Retina (tissue), 1 donor: ENCODE measurements at regions not wholly inside any gene's neighbourhood (a gene's known extent, or its start where the extent isn't known, plus 50 kb on each side); places are given as distances from the start of the nearest gene placed in this dataset.

Experiments used
- DNase-seq: peaks from one replicate; pipeline ENCODE4 v3.0.0-alpha.2; 2016

- no peak for DNase-seq
These were observed 521.5 kb downstream of the PDCD6IP start for GRCh38 chr3:34319881-34320280.

DNA sequence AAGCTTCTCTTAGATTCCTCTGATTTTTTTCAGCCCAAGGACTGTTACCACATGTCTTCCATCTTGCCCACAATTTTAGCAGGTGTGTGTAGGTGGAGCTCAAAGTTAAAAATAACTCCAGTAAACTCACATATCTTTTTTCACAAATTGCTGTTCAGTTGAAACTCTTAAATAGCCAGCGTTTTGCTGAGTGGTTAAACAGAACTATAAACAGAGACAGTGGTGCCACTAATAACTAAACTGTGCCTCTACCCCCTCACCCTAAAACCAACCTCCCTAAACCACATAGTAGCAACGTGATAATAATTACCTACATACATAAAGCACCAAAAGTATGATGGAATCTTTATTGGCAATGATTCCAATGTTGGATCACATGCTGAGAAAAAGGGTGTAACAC, 525.1 kb downstream of the PDCD6IP start:
- DNase-seq = no peak

- DNase-seq = no peak
These were observed 548.2 kb downstream of the PDCD6IP start for GRCh38 chr3:34346656-34347055.

DNA sequence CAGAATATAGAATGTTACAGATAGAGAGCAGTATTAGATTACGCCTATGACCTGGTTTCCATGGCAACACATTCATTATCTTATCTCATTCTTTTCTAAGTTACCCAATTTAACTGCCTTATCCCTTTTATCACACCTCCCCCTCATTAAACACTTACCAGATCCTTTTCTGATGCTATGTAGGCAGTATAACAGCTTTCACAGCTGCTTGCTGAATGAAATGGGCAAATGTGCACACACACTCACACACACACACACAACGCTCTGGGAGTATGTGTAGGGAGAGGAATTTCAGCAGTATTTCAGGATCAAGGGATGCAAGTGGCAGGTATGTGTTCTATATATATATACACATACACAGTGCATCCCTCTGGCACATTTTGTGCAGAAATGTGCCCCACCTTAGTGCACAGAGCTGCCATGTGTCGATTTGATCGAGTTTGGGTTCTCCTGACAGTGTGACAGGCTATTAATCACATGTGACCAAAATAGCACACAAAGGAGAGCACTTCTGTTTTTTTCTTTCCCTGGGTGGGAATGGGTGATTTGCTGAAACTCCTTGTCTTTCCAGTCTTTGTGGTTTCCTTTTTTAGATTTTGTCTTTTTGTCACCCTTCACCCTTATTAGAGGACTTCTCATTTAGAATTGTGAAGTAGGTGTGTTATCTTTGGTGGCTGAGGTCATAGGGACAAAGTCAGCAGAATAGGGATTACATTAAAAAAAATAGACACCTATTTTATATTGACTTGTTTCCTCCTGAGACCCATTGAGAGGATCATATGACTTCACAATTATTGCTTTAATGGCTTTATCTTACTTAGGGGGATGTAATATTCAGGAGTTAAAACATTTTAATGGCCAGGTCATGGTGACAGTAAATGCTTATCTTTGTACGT, 553.7 kb downstream of the PDCD6IP start:
- DNase-seq = no peak

- no peak for DNase-seq
These were observed 554.4 kb downstream of the PDCD6IP start for GRCh38 chr3:34352778-34353331.

DNA sequence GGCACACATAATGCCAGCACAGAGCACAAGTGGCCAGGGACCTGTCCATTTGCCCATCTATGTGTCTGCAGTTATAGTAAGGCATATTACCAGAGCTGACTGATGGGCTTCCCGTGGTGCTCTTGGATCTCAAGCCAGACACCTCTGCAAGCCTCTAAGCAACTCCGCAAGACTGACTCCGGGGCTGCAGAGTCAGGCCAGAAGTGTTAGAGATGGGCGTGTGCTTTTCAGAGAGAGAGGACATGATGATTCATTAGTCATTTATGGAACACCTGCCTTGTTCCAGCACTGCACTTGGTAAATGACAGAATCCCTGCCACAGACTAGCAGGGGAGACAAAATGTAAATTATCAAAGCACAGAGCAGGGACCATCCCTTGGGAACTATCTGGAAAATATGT, 559.0 kb downstream of the PDCD6IP start:
- no peak for DNase-seq

GRCh38 chr3:34359064-34359463, 560.6 kb downstream of the PDCD6IP start:
- no peak for DNase-seq

DNA sequence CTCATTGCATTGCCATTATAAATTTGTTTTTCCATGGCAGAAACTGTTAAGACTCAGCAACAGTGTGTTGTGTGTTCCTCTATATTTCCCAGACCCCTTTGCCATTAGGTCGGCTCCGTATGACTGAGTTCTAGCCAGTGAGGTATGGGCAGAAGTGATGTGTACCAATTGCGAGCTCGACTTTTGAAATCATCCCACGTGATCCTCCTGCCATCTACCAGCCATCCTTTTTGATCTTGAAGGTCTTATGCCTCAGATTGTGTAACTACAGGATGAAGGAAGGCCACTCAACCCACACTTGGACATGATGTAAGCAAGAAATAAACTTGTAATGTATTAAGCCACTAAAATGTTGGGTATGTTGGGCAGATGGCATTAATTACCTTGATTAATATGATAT, 562.3 kb downstream of the PDCD6IP start:
- DNase-seq = no peak

DNA sequence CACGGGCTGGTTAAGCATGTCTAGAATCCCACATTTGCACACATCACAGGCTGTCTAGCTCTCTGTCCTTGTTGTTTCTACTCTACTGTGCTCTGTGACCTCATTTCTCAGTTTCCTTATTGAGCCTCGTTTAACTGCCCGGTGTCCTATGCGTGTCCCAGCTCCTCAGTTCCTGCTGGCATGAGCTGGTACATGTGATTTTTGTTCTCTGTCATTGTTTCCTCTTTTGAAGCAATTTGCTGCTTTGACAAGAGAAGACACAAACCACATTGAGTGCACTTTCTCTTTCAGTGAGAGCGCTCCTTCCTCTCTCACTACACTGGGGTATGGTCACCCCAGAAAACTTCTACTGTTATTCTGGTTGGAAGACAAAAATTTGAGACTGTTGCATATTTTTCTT, 563.5 kb downstream of the PDCD6IP start:
- no peak for DNase-seq

DNA sequence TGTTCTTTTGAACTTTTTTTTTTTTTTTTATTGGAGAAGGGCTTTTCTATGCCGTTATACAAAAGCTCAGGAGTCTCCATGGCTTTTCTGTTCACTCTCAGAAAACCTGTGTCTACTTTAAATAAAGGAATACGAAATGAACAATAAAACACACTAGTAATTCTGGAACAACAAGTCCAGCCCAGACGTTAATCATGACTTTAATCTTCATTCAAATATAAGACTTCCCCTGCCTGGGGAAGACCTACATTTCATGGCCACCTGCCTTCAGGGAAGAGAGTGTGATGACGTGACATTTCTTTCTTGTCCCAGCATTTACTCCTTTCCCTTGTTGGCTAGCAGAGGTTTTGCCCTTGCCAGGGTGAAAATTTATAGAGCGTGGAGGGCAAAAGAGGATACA, 564.5 kb downstream of the PDCD6IP start:
- no peak for DNase-seq

- no peak for DNase-seq
These were observed 565.5 kb downstream of the PDCD6IP start for GRCh38 chr3:34363881-34364280.

GRCh38 chr3:34364335-34364734, 565.9 kb downstream of the PDCD6IP start:
- DNase-seq = no peak

GRCh38 chr3:34365231-34365630, 566.8 kb downstream of the PDCD6IP start:
- no peak for DNase-seq

DNA sequence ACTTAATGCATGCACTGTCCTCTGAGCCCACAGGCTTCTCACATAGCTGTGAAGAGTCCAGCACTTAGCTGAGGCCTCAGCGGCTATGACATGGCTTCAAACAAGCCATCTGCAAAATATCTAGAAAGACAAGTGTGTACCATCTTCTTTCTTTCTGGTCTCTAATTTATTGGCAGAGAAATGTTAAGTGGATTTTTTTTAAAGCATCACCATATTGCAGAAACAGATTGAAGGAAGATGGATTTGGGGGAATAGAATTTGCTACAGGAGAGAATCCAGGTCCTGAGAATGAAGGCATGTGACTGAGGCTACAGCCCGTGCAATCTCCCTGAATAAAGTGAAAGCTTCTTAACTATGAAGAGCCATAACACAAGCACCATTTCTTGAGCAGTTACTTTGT, 567.3 kb downstream of the PDCD6IP start:
- DNase-seq = no peak

GRCh38 chr3:34367521-34367920, 569.1 kb downstream of the PDCD6IP start:
- DNase-seq = no peak

GRCh38 chr3:34374521-34374920, 576.1 kb downstream of the PDCD6IP start:
- no peak for DNase-seq

DNA sequence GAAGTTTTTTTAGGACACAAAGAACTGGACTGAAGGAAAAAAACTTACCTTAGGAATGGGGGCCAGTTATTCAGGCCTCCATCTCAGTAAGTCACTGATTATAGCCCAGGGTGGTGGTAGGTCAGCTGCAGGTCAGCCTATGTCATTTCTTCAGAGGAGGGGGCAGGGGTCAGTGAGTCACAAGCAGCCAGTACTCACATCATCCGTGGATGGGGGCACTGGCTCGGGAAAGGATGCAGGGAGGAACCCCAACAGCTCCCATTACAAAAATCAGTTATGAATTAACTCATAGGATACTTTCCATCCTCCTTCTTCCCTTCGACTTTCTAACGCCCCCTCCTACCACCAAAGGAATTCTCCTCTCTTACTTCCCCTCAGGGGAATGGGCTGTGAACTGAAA, 578.3 kb downstream of the PDCD6IP start:
- DNase-seq = no peak

DNA sequence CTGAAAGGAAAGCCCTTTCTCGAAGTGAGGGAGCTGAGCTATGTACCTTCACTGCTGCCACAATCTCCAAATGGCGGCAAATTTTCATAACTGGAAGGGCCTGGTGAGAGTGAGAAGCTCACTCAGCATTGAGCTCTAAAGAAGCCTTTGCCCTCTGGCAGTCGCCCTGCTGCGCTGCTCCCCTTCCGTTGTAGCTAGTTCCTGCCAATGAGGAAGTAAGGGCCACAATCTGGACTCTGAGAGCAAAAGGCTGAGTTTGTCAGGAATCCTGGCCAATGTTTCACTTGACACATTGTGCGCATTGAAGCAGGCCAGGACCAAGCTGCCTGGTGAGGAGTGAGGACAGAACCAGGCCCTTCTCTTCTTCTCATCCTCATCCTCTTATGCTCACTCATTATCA, 579.5 kb downstream of the PDCD6IP start:
- no peak for DNase-seq

DNA sequence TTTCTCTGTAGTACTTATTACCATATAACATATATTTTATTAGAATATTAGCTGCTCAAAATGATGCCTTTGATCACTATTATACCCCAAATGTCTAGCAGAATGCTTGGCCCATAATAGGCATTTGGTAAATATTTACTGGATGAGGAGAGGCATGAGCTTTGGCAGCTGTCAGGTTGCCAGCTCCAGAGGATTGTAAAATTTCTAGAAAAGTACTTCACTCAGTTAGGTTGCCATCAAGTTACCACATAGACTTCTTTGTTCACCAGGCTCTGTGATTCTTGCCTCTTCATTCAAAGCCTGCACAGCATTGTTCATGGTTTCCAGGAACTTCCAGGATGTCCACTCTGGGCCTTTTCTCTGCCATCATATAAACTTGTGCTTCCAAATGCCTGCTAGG, 582.8 kb downstream of the PDCD6IP start:
- DNase-seq = no peak

DNA sequence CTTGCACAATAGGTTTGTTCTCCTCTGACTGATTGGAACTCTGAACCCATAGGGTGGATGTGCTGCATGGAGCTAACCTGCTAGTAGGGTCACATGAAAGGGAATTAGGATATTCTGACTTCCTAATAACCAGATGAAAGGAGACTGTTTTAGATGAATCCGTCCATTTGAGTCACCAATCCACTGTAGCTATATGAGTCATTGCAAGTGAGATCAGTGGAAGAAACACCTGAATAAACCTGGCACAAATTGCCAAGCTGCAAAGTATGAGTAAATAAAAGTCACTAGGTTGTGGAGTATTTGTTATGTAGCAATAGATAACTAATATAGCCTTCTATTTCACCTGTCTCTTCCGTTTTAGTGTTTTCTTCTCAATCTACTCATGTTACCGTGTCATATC, 584.4 kb downstream of the PDCD6IP start:
- no peak for DNase-seq

DNA sequence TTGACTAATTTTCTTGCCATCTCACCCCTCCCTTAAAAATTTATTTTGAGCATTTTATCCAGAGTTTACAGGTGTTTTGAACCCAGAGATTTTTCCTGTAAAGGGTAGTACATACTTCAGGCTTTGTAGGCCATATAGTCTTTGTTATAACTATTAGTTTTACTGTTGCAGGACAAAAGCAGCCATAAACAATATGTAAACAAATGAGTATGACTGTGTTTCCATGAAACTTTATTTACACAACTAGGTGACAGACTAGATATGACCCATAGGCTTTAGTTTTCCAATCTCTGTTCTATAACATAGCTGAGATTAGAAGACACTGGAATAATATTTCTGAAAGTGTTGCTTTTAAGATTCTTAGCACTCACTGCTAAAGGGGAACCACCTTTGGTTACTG, 587.9 kb downstream of the PDCD6IP start:
- no peak for DNase-seq

- no peak for DNase-seq
These were observed 589.6 kb downstream of the PDCD6IP start for GRCh38 chr3:34387826-34388564.

DNA sequence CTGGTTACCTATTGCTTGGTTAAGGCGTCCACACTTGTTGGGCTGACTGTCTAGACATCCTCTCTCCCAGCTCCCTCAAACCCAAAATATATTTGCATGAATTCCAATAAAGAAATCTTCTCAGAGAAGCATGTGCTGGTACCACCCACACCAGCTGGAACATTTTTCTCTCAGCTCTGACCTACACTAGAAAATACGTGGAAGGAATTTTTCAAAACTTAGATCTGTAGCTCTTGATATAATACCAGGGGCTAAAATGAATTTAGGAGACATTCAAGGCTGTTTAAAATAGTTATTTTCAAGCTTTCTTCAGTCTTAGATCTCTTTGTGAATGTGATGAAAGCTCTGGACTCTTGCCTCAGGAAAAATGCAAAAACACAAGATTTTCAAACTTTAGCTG, 590.4 kb downstream of the PDCD6IP start:
- DNase-seq = no peak
